ENCODE measurements at regions not wholly inside any gene's neighbourhood (a gene's known extent, or its start where the extent isn't known, plus 50 kb on each side); places are given as distances from the start of the nearest gene placed in this dataset.
"Not testable (repeated sequence)": the region's sequence is repeated elsewhere in the genome, so short reads cannot be mapped to it uniquely, and the experiment has no call there.

DNA sequence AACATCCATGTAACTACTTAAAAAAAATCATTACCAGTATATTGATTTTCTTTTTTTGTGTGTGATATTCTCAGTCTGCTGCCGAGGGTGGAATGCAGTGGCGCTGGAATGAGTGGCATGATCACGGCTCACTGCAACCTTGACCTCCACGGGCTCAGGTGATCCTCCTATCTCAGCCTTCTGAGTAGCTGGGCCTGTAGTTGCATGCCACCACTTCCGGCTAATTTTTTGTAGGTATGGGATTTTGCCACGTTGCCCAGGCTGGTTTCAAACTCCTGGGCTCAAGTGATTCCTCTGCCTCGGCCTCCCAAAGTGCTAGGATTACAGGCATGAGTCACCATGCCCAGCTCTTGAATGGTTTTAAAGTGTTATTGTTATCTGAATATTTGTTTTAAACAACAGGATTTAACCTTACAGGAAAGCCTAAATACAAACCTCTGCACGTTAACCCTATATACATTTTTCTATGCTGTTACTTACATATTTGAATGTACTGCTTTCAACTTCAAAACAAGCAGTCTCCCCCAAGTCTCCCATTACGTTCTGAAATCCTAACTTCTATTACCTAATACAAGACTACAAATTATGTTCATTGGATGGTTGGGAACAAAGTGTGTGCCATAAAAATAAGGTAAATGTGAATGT lies 61.7 kb downstream of the KPNA2 start:
- DNase-seq, result no peak

DNA sequence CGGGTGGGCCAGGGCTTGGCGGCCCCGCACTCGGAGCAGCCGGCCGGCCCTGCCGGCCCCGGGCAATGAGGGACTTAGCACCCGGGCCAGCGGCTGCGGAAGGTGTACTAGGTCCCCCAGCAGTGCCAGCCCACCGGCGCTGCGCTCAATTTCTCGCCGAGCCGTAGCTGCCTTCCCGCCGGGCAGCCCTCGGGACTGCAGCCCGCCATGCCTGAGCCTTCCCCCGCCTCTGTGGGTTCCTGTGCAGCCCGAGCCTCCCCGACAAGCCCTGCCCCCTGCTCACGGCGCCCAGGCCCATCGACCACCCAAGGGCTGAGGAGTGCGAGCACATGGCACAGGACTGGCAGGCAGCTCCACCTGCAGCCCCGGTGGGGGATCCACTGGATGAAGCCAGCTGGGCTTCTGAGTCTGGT lies 63.8 kb downstream of the KPNA2 start:
- DNase-seq, result not testable (repeated sequence)

DNA sequence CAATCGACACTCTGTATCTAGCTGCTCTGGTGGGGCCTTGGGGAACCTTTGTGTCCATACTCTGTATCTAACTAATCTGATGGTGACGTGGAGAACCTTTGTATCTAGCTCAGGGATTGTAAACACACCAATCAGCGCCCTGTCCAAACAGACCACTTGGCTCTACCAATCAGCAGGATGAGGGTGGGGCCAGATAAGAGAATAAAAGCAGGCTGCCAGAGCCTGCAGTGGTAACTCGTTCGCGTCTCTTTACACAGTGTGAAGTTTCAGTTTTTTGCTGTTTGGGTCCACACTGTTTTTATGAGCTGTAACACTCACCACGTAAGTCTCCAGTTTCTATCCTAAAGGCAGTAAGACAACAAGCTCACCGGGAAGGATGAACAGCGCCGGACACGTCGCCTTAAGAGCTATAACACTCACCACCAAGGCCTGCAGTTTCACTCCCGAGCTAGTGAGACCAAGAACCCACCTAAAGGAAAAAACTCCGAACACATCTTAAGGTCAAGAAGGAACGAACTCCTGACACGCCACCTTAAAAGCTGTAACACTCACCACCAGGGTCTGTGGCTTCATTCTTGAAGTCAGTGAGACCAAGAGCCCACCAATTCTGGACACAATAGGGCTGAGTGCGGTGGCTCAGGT lies 64.6 kb downstream of the KPNA2 start:
- DNase-seq, result no peak

DNA sequence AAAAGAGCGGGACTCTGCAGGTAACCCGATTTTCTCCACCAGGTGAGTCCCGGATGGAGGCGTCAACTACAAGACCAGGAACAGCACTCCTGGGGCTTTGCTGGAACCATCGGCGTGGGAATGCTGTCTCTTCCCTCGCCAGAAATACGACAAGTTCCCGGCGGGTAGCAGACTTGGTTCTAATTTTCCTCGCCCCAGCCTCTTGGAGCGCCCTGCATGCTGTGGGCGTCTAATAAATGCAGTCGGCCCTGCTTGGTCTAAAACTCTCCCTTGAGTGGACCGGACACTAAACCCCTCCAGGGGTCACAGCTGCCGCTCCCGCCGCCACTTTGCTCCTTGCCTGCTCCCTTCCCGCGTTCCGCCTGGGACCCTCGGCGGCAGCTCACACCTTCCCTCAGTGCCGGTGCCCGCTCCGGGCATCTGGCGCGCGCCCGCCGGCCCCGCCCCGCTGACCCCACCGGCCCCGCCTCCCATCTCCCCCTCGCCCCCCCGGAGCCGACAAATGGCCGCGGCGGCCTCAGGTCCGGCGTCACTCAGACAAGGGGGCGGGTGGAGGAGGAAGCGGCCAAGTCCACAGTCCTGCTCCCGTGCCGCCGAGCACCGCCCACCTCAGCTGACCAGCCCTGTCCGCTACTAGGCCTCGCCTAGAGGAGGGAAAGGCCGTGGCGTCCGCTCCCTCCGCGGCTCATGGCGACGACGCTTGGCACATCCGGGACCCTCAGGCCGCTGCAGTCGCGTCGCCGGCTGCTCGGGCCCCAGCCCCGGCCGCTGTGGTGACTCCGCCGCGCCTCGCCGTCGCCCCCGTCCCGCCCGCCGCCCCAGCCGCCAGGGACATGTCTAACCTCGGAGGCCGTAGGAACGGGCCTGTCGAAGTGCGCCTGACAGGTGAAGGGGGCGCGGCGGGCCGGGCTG lies 65.8 kb downstream of the KPNA2 start:
- peak; percentile 89 for DNase-seq

DNA sequence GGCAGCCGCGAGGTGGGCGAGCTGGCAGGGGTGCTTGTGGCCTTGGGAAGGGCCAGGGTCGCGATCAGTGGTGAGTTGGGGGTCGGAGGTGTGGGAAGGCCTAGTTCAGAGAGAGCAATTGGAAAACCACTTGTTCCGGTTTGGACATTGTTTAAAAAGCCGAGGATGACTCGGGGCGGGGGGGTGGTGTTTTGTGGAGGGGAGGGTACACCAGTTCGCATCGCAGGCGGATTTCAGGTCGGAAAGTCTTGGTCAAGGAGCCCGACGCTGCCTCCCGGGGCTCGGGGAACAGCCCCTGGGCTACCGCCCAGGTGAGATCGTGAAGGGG lies 66.4 kb downstream of the KPNA2 start:
- DNase-seq, result no peak

DNA sequence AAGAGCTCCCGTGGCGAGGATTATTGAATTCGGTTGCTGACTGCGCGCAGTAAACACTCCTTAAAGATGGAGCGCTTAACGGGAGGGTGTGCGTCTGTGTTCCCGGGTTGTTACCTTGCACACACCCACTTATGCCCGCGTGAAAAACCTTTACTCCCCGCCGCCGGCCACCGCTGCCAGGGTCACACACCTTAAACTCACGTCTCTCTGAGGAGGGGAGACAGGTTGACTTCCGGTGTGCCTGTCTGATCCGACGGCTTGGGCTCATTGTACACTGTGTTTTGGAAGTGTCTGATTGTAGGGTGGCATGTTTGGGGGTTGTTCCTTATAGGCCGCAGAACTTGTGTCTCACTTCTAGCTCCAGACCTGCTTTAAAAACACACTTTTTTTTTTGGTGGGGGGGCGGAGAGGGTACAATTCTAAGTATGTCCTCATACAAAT lies 66.8 kb downstream of the KPNA2 start:
- no peak for DNase-seq

DNA sequence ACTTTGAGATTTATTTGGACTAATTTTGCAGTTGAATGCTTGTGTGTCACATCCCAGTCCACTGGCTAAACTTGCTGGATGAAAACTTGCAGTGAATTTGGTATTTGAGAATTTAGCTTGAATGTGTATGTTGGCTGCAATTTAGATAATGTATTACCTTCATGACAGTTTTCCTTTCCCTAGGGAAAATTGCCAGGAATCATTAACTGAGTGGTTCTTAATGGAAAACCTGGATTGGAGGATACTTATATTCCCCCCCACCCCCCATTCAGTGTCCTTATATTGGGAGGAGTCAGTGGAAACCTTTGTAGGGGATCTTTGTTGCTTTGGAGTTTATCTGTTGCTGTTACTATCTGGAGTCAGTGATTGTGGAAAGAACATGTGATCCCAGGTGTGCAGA lies 67.6 kb downstream of the KPNA2 start:
- DNase-seq, result peak; percentile 4

DNA sequence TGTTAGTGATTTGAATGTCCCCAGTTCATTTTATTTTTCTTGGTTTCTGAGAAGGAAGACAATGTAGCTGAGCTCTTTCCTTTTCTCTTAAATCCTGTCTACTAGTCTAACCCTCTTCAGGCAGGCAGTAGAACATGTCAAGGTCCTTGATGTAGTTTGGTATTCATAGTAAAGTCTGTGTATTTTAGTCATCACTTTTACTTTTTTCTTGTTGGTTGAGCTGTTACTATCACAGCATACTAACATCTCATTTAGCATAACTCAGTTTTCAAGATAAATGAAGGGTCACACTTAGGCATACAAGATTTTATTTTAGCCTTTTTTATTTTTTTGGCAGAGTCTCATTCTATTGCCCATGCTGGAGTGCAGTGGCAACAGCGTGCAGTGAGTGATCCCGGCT lies 70.5 kb downstream of the KPNA2 start:
- no peak for DNase-seq

DNA sequence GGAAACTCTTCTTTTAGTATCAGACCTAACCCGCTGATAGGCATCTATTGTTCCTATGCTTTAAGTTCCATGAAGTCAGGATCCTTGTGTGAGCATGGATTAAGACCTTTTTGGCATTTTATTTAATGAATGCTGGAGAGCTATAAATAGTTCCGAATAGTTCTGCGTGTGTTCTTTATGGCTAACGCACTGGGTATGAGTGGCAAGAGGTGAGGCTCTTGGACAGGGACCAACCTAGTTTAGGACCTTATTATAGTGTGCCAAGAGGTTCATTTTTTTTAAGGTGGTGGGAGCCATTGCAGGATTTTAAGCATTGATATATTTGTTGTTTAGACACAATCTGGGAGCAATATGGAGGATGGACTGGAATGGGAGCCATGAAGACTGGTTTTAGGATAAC lies 71.8 kb downstream of the KPNA2 start:
- no peak for DNase-seq

DNA sequence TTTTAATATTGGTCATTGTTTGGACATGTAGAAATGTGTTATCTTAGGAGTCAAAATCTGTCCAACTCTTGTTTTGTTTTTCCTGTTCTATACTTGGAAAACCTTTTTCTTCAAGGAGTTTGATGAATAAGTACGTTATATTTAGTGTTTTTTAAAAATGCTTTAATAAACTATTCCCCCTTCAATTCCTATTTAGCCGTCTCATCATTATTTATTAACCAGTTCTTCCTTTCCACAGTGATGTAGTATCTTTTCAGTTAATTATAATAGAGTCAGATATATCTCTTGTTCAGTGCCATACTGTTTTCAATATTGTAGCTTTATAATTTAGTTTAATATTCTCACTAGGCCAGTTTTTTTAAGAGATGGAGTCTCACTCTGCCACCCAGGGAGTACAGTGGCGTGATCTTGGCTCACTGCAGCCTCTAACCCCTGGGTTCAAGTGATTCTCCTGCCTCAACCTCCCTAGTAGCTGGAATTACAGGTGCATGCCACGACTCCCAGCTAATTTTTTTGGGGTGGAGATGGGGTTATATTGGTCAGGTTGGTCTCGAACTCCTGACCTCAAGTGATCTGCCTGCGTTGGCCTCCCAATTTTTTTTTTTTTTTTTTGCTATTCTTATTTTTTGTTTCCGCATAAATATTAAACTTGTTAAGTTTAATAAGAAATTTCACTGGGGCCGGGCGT lies 72.9 kb downstream of the KPNA2 start:
- DNase-seq, result no peak

DNA sequence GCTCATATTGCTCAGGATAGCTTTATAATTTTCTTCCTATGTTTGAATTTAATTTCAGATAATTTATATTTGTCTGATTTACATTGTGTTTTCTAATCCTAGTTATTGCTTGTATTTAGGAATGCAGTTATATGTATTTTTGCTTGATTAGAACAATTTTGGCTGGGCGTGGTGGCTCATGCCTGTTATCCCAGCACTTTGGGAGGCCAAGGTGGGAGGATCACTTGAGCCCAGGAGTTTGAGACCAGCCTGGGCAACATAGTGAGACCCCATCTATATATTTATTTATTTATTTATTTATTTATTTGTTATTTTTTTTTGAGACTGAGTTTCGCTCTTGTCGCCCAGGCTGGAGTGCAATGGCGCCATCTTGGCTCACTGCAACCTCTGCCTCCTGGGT lies 73.9 kb downstream of the KPNA2 start:
- not testable (repeated sequence) for DNase-seq

DNA sequence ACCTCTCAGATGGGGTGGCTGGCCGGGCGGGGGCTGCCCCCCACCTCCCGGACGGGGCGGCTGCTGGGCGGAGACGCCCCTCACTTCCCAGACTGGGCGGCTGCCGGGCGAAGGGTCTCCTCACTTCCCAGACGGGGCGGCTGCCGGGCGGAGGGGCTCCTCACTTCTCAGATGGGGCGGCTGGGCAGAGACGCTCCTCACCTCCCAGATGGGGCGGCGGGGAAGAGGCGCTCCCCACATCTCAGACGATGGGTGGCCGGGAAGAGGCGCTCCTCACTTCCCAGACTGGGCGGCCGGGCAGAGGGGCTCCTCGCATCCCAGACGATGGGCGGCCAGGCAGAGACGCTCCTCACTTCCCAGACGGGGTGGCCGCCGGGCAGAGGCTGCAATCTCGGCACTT lies 80.7 kb downstream of the KPNA2 start:
- DNase-seq, result not testable (repeated sequence)

DNA sequence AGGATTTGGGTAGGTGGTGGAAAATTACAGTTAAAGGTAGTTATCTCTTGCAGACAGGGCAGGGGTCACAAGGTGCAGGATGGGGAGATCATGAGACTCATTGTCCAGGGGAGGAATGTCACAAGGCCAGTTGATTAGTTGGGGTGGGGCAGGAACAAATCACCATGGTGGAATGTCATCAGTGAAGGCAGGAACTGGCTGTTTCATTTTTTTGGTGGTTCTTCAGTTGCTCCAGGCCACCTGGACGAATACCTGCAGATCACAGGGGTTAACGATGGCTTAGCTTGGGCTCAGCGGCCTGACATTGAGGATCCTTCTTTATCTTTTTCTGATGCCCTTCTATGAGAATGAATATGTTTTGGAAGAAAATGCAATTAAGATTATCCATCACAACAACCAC lies 87.1 kb downstream of the KPNA2 start:
- no peak for DNase-seq

DNA sequence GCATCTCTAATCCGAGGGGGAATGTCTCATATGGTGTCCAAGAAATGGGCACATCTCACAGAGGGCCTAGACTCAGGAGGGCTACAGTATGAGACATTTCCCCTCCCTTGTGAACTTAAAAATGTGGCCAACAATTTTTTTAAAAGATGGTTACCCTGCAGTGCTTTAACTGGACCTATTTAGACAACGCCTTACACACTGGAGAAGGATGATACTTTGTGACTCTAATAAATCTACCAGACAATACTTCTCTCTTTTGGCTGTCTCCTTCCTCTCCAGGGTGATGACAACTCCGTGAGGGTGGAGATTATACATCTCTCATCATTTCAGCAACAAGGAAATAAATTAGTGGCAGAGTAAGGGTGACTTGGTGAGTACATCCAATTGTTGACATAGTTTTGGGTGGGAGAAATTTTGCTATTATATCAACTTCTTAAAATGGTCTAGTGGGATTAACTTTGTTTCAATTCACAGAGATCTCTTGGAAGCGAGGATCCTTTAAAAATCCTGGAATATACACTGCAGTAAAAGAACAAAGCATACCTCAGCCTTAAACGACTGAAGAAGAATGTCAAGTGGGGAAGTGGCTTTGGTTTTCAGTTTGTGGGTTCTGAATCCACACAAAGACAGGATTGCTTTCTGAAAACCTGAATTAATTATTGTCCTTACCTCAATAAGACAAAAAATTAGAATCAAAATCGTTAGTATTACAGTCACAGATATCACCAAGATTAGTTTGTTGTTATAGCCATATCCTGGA lies 89.8 kb downstream of the KPNA2 start:
- DNase-seq, result no peak

DNA sequence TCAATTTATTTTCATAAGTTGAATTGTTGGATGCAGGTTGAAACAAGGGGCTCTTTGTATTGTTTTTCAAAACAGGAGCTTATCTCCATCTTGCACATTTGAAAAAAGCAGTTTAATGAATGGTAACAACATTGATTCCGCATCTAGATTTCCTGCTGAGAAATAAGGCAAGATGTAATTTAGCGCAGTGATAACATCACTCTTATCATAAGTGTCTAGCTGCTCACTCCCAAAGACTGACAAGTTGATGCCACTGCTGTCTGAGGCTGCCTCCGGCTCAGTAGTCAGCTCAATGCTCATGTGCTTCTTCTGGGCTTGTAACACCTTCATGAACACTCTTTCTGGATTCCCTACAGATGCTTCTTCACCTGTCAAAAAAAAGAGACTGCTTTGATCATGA lies 92.4 kb downstream of the KPNA2 start:
- no peak for DNase-seq

DNA sequence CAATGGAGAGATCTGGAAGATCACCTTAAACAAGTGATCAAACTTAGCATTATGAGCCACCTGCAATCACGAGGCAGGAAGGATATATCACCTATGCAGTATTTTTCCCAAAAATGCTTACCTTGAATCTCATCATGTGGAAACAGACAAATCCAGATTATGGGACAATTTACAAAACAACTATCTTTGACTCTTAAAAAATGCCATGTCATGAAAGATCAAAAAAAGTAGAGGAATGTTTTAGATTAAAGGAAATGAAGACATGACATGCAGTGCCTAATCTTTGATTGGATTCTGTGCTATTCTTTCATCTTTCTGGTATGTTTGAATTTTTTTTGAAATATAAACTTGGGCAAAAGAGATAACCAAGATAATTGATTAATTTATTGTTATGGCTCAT lies 95.9 kb downstream of the KPNA2 start:
- no peak for DNase-seq

DNA sequence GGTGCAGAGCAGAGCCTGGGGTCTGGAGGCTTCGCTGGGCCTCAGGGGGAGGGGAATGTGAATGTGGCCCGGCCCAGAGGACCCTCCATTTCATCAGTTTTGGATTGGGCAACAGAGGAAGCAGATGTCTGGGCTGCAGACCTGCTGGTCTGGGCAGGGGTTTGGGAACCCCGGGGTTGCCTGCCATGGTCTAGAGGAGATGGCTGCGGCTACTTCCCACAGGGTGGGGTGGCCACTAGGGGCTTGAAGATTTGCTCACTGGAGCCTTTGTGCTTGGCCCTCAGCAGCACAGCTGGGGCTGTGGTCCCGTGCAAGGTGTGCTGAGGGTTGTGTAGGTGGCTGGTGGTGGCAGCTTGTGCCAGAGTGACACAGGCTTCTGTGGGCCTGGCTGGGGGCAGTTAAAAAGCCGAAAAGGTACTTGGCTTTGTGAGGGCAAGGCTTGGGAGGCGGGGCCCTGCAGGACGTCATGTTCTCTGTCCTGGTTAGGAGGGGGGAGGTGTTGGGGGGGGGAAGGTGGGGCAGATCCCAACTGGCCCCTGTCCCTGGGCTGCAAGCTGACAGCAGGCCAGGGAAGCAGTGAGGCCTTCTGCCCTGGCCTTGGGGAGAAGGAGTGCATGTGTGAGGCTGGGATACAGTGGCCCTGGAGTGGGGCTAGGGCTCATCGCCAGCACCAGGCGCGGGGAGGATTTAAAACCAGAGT lies 98.0 kb downstream of the KPNA2 start:
- no peak for DNase-seq

DNA sequence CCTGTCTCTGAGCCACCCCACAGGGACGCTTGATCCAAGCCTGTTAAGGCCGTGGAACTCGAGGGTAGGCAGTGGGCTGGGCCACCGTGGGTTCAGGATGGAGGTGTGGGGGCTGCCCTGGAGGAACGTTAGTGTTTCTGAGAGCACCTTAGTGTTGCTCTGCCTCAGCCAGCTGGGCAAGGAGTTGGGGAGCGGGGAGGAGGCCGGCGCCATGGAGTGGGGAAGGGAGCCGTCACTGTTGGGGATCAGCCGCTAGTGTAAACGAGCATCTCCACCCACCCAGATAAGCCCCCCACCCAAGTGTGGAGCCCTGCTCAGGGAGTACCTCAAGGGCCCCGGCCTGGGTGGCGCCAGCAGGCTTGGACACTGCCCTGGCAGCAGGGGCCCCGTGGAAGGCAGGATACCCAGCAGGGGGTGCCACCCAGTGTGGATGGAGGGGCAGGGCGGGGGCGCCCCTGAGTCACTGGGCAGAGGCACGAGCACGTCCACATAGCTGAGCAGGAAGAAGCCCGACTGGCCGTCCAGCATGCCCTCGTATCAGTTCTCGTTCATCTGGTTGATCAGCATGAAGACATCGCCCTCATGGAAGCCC lies 98.6 kb downstream of the KPNA2 start:
- no peak for DNase-seq

DNA sequence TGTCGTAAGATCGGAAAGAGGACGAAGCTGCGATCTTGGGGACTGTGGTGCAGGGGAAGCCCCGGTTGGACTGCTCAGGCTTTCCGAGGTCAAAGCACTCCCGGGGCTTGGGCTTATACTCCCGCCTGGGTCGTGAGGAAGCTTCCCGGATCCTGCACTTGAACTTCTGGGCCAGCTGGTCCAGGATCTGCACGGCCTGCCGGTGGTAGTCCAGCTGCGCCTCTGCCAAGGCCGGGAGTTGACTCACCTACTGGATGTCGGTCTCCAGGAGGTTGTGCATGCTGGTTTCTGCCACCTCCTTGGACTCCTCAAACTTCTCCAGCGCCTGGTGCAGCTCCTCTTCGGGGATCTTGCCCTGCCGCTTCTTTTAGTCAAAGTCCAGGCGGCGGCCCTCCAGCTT lies 99.2 kb downstream of the KPNA2 start:
- no peak for DNase-seq

DNA sequence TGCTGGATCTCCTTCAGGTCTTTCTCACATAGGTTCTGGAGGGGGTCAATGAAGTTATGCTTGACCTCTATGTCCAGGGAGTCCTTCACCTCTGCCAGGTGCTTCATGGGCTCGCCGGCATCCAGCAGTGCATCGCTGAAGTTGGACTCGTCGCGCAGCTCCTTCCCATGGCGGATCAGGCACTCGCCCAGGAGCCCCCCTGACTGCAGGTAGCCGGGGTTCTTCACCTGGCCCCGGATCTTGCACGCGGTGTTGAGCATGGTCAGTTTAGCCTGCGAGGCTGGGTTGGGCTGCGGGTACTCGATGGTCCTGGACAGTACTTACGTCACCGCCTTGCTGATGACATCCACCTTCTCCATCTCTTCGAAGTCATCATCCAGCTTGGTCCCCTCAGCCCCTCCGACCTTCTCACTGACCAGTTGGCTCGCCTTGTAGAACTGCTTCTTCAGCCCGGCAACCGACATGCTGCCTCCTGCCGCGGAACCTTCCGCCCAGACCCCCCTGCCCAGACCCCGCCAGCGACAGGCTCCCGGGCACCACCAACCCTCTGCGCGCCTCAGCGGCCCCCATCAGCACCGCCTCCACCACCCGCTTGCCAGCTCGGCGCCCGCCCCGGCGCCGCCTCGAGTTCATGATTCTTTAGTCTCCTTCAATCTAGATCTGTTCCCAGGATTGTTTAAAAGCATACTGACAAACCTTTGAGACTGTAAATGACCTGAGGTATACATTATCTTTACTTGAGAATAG lies 99.8 kb downstream of the KPNA2 start:
- DNase-seq, result no peak

DNA sequence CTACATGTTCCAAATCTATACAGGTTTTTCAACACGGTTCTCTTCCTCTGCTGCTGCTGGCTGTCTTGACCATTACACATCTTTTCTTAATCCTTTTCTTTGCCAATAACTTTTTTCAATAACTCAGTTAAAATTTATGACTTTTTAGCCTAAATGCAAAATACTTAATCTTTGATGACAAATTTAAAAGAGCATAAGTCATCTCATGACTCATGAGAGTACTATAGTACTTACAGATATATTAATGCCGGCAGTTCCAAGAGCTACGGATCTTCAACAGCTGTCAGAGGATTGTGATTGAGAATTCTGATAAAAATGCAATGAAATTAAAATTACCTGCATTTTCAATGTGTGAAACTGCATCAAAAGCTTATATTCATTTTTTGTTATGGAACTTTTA lies 105.5 kb downstream of the KPNA2 start:
- DNase-seq, result no peak
